HepG2 (cell line): ENCODE measurements at regions not wholly inside any gene's neighbourhood (a gene's known extent, or its start where the extent isn't known, plus 50 kb on each side); places are given as distances from the start of the nearest gene placed in this dataset.

ENCODE experiments used
- ATAC-seq: fragments of 200-7000 bp; cut with Tn5 transposase; 3 replicates; pipeline ENCODE4 v1.9.1; 2020; ENCODE audit warnings: mild to moderate bottlenecking, moderate library complexity
- BruUV-seq: library from RNA; stranded (reverse); fragments of 400-500 nt; replicated peaks from 2 replicates; lab custom pipeline; 2021; lab: Mats Ljungman, UMichigan
- CTCF ChIA-PET: fragments of 300-600 bp; formaldehyde crosslinking; extraction: SDS; loops from one replicate; lab custom pipeline; 2021; ENCODE audit warnings: low total read pairs, inconsistent platforms, low intra/inter-chr PET ratio; lab: Yijun Ruan, JAX
- POLR2A ChIA-PET: fragments of 350-600 bp; sonication (Branson Sonifier 250); formaldehyde crosslinking; loops from one replicate; lab custom pipeline; 2020; ENCODE audit warnings: antibody characterized with exemption, inconsistent platforms; lab: Yijun Ruan, JAX
- DNase-seq: peaks from one replicate; pipeline ENCODE4 v3.0.0-alpha.2; 2015; ENCODE audit warnings: low spot score
- FAIRE-seq: peaks from 3 replicates; lab custom pipeline; 2011; peaks lifted over from hg19 to GRCh38; lab: Jason Lieb, UNC
- H2AFZ ChIP-seq: one replicate; pipeline ENCODE4 v1.6.1; 2011; ENCODE audit warnings: low read length, inconsistent platforms
- H3K27ac ChIP-seq: fragments of 300-600 bp; 3 replicates; pipeline ENCODE4 v1.8.0; 2011; ENCODE audit warnings: mixed run types, mild to moderate bottlenecking, mixed read lengths, low read length, inconsistent platforms; ENCODE audit not compliant: insufficient read depth; ENCODE audit errors: extremely low read length
- H3K27me3 ChIP-seq, 2 experiments: fragments of 200-600 bp in 1 of 2; 2 replicates in 1 of 2; 3 replicates in 1 of 2; pipeline versions ENCODE4 v1.6.0 to v1.8.0; 2011; ENCODE audit warnings: low read length in 2 of 2, mild to moderate bottlenecking in 2 of 2, moderate library complexity in 2 of 2, inconsistent platforms in 1 of 2; ENCODE audit not compliant: insufficient read depth in 2 of 2, control insufficient read depth in 1 of 2
- H3K36me3 ChIP-seq, 2 experiments: fragments of 200-600 bp in 1 of 2; replicated peaks in 1 of 2; 2 replicates in 1 of 2; 3 replicates in 1 of 2; pipeline versions ENCODE4 v1.5.1 to v1.8.0; 2011; ENCODE audit warnings: low read length in 2 of 2, inconsistent platforms in 1 of 2; ENCODE audit not compliant: insufficient read depth in 2 of 2, control insufficient read depth in 1 of 2
- H3K4me1 ChIP-seq: 2 replicates; pipeline ENCODE4 v1.5.1; 2012; ENCODE audit warnings: low read length, inconsistent platforms; ENCODE audit not compliant: insufficient read depth
- H3K4me2 ChIP-seq: 2 replicates; pipeline ENCODE4 v1.6.0; 2011; ENCODE audit warnings: low read depth, low read length, inconsistent platforms
- H3K4me3 ChIP-seq, 3 experiments: fragments of 200-600 bp in 1 of 3; sonication (generic), shearing (Covaris generic) in 1 of 3; replicated peaks in 1 of 3; 2 replicates each; pipeline ENCODE4 v1.5.1; 2011 to 2016; ENCODE audit warnings: low read length in 3 of 3, inconsistent platforms in 2 of 3, low read depth in 2 of 3, mild to moderate bottlenecking in 2 of 3, control low read depth in 1 of 3, mixed read lengths in 1 of 3; ENCODE audit not compliant: insufficient read depth in 1 of 3
- H3K79me2 ChIP-seq: one replicate; pipeline ENCODE4 v1.6.1; 2011; ENCODE audit warnings: low read length, inconsistent platforms; ENCODE audit not compliant: insufficient read depth
- H3K9ac ChIP-seq: 2 replicates; pipeline ENCODE4 v1.6.0; 2011; ENCODE audit warnings: mild to moderate bottlenecking, low read depth, low read length, inconsistent platforms; ENCODE audit not compliant: insufficient read depth
- H3K9me3 ChIP-seq: 2 replicates; pipeline ENCODE4 v1.5.1; 2012; ENCODE audit warnings: mild to moderate bottlenecking, low read length
- H4K20me1 ChIP-seq: 2 replicates; pipeline ENCODE4 v1.6.0; 2011; ENCODE audit warnings: inconsistent platforms, mild to moderate bottlenecking, low read length, moderate library complexity; ENCODE audit not compliant: insufficient read depth
- FOXO1 ChIP-seq: sonication (generic); formaldehyde crosslinking; IDR thresholded peaks from 2 replicates; pipeline ENCODE4 v1.4.0; 2020; ENCODE audit warnings: missing genetic modification reagents
- KAT7 ChIP-seq: IDR thresholded peaks from 2 replicates; pipeline ENCODE4 v1.6.1; 2018; ENCODE audit warnings: borderline replicate concordance, missing compliant biosample characterization
- MLXIP ChIP-seq: sonication (generic); formaldehyde crosslinking; IDR thresholded peaks from 2 replicates; pipeline ENCODE4 v1.9.0; 2021; ENCODE audit warnings: missing genetic modification reagents, borderline replicate concordance
- REXO4 ChIP-seq: sonication (generic); formaldehyde crosslinking; IDR thresholded peaks from 2 replicates; pipeline ENCODE4 v1.8.0; 2022; ENCODE audit warnings: missing genetic modification reagents, mild to moderate bottlenecking, borderline replicate concordance
- SALL1 ChIP-seq: sonication (generic); formaldehyde crosslinking; IDR thresholded peaks from 2 replicates; pipeline ENCODE4 v1.8.0; 2022; ENCODE audit warnings: mild to moderate bottlenecking, missing genetic modification reagents
- TAF1 ChIP-seq: sonication (generic); formaldehyde crosslinking; IDR thresholded peaks from 2 replicates; pipeline ENCODE4 v1.4.0; 2020; ENCODE audit warnings: missing genetic modification reagents
- TFDP1 ChIP-seq: IDR thresholded peaks from 2 replicates; pipeline ENCODE4 v1.6.1; 2016; ENCODE audit warnings: missing compliant biosample characterization, missing genetic modification reagents, borderline replicate concordance
- ZMYM3 ChIP-seq: sonication (generic); formaldehyde crosslinking; IDR thresholded peaks from 2 replicates; pipeline ENCODE4 v1.5.1; 2020; ENCODE audit warnings: mild to moderate bottlenecking, missing genetic modification reagents
- ZNF235 ChIP-seq: sonication (generic); formaldehyde crosslinking; IDR thresholded peaks from 2 replicates; pipeline ENCODE4 v1.8.1; 2023; ENCODE audit warnings: mild to moderate bottlenecking, missing genetic modification reagents, borderline replicate concordance
- ZNF629 ChIP-seq: sonication (generic); formaldehyde crosslinking; conservative IDR thresholded peaks from 2 replicates; pipeline ENCODE4 v1.5.0; 2020; ENCODE audit warnings: missing genetic modification reagents
- WGBS: methylation state at CpG from one replicate; pipeline ENCODE4 v1.1.6; 2017; ENCODE audit warnings: low lambda C conversion rate; 5-methylcytosine and 5-hydroxymethylcytosine counted together
- in situ Hi-C: cut with HindIII; loops from 2 replicates; pipeline ENCODE4 v1.10.0; 2017; ENCODE audit warnings: low pct_unique_long_range_greater_than_20kb; ENCODE audit not compliant: extremely low pct_ligation_motif_present
- intact Hi-C: fragments of 100-400 bp; cut with micrococcal nuclease; formaldehyde crosslinking; loops from one replicate; pipeline ENCODE4 v1.10.0; 2022; ENCODE audit not compliant: unreplicated experiment

- in situ Hi-C loops (no loop called here), intact Hi-C loops (no loop called here)
- H3K9ac ChIP-seq = no peak overlapping the region
- no peaks in the 10 kb centered on the region for H3K9me3 ChIP-seq
- peaks cover 65% of the 10 kb centered on the region for H3K4me1 ChIP-seq
- 63% methylated on average over 6 of the region's 6 CpGs for WGBS
- DNase-seq (no peak), FAIRE-seq (no peak), ATAC-seq (no peak)
- ChIA-PET POLR2A (interaction anchor here (2.0 kb wide), 1 partner anchor 718 kb away, joined by 6 read pairs; no protein-coding TSS in a partner anchor), CTCF (no interaction called here)
- no peaks in the 10 kb centered on the region for H4K20me1 ChIP-seq
- no peak overlapping the region for H2AFZ ChIP-seq
- no peaks in the 10 kb centered on the region for H3K36me3 ChIP-seq
- BruUV-seq = no TSS peak
- H3K4me3 ChIP-seq = 0 out of 6 replicates have a peak overlapping the region, but pooled peaks of 1 of the 3 experiments have one; percentile 7
- H3K27me3 ChIP-seq = no peaks in the 10 kb centered on the region
- no peak overlapping the region for H3K4me2 ChIP-seq
- H3K27ac ChIP-seq = peak overlapping the region; percentile 9
- TF ChIP-seq TFDP1 (no peak), ZNF235 (CRISPR knock-in tag) (no peak), TAF1 (CRISPR knock-in tag) (no peak), KAT7 (CRISPR knock-in tag) (no peak), FOXO1 (CRISPR knock-in tag) (no peak), SALL1 (CRISPR knock-in tag) (no peak)
- TF ChIP-seq, all 625 proteins: peak for 0
- no peaks in the 10 kb centered on the region for H3K79me2 ChIP-seq
These were observed 703.0 kb upstream of the TBX3 start for GRCh38 chr12:115386946-115387345.

GRCh38 chr12:115385141-115385540, 701.2 kb upstream of the TBX3 start:
- no peaks in the 10 kb centered on the region for H3K9me3 ChIP-seq
- H4K20me1 ChIP-seq = no peaks in the 10 kb centered on the region
- peaks cover 60% of the 10 kb centered on the region for H3K4me1 ChIP-seq
- intact Hi-C loops = no loop called here
- 52% methylated on average over 4 of the region's 4 CpGs for WGBS
- H3K4me3 ChIP-seq = no peak overlapping the region
- ChIA-PET POLR2A (no interaction called here), CTCF (no interaction called here)
- ATAC-seq (no peak), DNase-seq (no peak), FAIRE-seq (no peak)
- no peak overlapping the region; the same call in 1 of the 2 replicates for H3K4me2 ChIP-seq
- BruUV-seq = no TSS peak
- no peak overlapping the region for H2AFZ ChIP-seq
- no peaks in the 10 kb centered on the region for H3K36me3 ChIP-seq
- in situ Hi-C loops = no loop called here
- peak; percentile 74 for TF ChIP-seq ZNF629
- TF ChIP-seq ZMYM3 (CRISPR knock-in tag) = peak; percentile 70
- TF ChIP-seq REXO4 (CRISPR knock-in tag) = no peak
- TF ChIP-seq MLXIP = no peak
- H3K27ac ChIP-seq = no peak overlapping the region
- peaks cover 0 to 10% of the 10 kb centered on the region in 2 experiments; a peak in 1 of 5 replicates for H3K27me3 ChIP-seq
- H3K9ac ChIP-seq = 0 out of 2 replicates have a peak overlapping the region, but pooled peaks have one; percentile 11
- H3K79me2 ChIP-seq = no peaks in the 10 kb centered on the region
